ENCODE measurements at regions not wholly inside any gene's neighbourhood (a gene's known extent, or its start where the extent isn't known, plus 50 kb on each side); places are given as distances from the start of the nearest gene placed in this dataset.

- peak; percentile 33 to 54 for DNase-seq
Measured at GRCh38 chr1:29549001-29549400, 312.7 kb downstream of the PTPRU start.

- no peak for DNase-seq
Measured at GRCh38 chr1:29548091-29548490, 311.8 kb downstream of the PTPRU start.

DNA sequence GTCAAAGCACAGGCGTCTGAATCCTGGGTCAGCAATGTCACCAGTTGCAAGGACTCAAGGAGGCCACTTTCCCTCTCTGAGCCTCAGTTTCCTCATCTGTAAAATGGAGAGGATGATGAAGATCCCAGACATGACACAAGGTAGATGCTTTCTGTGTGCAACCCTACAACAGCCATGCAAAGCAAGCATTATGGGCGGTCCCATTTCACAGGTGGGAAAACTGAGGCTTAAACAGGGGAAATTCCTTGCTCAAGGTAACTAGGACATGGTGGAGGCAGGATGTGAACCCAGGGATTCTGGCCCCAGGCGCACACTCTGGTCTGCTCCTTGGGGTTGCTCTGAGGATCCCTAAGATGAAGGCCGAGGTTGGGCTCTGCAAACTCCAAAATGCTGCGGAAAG lies 311.0 kb downstream of the PTPRU start:
- DNase-seq = no peak

GRCh38 chr1:29546496-29546895 lies 310.2 kb downstream of the PTPRU start:
- no peak for DNase-seq

GRCh38 chr1:29544406-29544805 lies 308.1 kb downstream of the PTPRU start:
- DNase-seq = no peak

GRCh38 chr1:29543586-29543985 lies 307.3 kb downstream of the PTPRU start:
- DNase-seq = no peak

DNA sequence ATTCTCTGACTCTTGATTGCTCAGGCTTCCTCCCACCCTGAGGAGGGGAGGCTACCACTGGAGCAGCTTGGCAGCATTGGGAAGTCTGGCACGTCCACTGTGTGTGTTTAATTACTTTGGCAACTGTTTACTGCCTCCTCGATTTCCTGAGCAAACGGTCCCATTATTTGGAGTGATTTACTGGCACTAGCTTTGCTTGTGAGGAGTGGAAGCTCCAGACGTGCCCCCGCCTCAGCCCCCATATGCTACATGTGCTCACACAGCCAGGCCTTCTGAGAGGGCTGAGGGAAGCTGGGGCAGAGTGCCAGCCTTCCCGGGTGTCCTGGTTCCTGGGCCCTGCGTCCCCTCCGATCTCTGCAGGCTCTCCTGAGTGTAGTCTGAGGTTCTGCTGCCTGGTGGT lies 306.2 kb downstream of the PTPRU start:
- DNase-seq = peak in 1 of 2 experiments; percentile 53

DNA sequence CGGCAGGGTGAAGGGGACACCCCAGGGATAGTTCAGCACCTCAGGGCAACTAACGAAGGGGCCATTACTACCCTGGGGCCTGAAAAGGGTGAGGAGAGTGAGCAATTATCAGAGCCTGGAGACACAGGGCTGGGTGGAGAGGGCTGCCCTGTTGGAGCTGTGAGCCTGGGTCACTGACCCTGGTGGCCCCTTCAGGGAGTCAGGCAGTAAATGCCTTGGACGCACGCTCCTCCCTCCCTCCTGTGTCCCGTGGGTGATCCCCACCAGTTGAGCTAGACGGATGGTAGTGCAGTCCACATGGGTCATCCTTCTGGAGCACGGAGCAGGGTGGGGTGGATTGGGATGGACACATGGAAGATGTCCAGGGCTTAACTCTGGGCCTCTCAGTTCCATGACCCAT lies 305.3 kb downstream of the PTPRU start:
- no peak for DNase-seq

GRCh38 chr1:29540801-29541357 lies 304.6 kb downstream of the PTPRU start:
- DNase-seq = no peak

DNA sequence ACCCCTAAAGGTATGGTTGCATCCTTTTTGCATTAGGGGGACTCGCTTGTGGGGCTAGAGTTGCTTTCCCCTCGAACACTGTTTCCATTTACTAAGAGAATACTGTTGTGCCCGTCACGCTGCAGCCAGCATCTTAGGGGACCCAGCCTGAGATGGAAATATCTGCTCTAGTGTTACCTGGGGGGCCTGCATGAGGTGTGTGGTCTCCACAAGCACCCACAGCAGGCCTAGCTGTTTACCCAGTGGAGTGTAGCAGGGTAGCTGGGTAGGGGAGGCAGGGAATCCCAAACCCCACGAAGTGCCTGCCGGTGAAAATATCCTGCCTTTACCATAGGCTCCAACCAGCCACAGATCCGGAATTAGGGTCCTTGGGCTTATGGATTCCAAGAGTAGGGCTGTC lies 303.6 kb downstream of the PTPRU start:
- DNase-seq = no peak

DNA sequence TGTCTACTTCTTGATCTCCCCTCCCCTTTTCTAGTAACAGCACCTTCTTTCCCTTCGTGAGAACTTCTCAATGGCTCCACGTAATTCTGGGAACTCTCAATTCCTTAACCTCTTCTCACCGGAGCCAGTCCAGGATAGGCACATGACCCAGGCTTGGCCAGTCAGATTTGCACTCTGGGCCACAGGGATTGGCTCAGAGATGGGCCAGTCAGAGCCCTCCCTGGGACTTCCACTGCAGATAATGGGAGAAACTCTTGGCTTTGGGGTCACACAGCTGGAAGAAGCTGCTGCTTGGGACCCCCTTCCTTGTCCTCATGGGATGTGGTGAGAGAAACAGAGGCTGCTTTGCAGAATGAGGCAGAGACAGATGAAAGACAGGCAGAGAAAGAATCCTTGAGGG lies 302.3 kb downstream of the PTPRU start:
- DNase-seq = no peak

- DNase-seq = no peak
Measured at GRCh38 chr1:29532751-29533150, 296.4 kb downstream of the PTPRU start.

DNA sequence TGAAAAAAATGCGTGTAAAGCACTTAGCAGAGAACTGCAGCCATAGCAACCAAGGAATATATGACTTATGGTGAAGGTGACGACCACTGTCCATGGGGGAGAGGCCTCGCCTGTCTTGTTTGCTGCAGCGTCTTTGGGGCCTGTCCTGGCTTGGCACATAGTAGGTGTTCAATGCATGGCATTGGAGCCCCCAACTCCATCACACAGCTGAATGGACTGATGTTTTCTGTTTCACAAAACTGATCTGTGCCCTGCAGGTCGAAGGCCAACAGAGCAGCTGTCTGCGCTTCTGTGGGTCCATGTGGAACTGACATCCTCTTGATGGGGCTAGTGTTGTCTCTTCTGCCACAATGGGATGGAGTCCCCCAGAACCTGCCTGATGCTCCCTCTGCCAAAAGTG lies 296.0 kb downstream of the PTPRU start:
- no peak for DNase-seq

- no peak for DNase-seq
Measured at GRCh38 chr1:29531596-29531995, 295.3 kb downstream of the PTPRU start.

- no peak for DNase-seq
Measured at GRCh38 chr1:29529677-29530278, 293.5 kb downstream of the PTPRU start.

GRCh38 chr1:29527314-29528004 lies 291.1 kb downstream of the PTPRU start:
- no peak for DNase-seq

GRCh38 chr1:29525941-29526340 lies 289.6 kb downstream of the PTPRU start:
- no peak for DNase-seq

GRCh38 chr1:29524285-29525065 lies 288.2 kb downstream of the PTPRU start:
- no peak for DNase-seq

- no peak for DNase-seq
Measured at GRCh38 chr1:29523576-29523975, 287.3 kb downstream of the PTPRU start.

GRCh38 chr1:29523136-29523535 lies 286.8 kb downstream of the PTPRU start:
- no peak for DNase-seq

DNA sequence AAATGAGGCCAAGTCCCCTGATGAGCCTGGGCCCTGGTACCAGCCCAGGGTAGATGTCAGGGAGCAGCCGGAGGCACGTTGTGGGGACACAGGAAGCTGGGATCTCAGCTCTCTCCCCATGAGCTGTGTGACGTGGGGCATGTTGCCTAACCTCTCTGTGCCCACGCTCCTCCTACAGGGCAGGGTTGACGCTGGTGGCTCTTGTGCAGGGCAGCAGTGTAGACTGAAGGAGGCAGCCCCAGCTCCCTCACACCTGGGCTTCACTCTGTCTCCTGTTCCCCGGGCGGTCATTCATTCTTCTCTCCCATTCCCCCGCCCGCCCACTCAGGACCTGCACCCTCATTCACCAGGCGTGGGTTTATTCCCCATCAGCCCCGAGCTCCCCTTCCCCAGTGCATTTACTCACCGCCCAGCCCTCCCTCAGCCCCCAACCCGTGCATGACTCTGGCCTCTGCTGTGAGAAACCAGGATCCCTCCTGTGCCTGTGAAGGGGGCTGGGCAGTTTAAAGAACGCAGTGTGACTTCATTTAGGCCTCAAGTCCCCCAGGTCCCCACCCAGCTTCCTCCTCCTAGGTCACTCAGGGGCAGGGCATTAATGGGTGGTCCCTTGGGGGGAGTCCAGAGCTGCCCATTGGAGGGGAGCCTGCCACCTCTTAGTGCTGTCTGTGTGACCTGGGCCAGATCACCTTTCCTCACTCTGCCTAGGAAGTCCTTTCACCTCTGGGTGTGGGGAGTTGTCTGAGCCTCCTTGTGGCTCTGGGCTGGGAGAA lies 285.7 kb downstream of the PTPRU start:
- DNase-seq = no peak

DNA sequence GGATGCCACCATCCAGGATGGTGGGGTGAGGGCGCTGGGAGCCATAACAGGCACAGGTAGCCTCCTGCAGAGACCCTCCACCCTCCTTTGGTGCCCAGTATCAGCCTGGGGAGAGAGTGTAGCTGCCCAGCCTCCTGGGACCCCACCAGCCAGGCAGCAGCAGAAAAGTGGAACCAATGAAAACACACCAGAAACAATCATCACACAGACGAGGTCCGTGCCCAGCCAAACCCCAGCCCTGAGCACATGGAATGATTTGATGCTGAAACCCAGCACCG lies 285.1 kb downstream of the PTPRU start:
- no peak for DNase-seq
